ENCODE measurements at regions not wholly inside any gene's neighbourhood (a gene's known extent, or its start where the extent isn't known, plus 50 kb on each side); places are given as distances from the start of the nearest gene placed in this dataset.

GRCh38 chr4:144456196-144456595, 189.8 kb upstream of the HHIP start:
- Histone ChIP-seq H3K14ac (ENCODE audit: low read length in 2 of 2) (no peak overlapping the region), H3K27me3 (ENCODE audit: control insufficient read depth in 1 of 2, insufficient read depth in 1 of 2, low read length in 2 of 2) (no peaks in the 10 kb centered on the region), H3K36me3 (ENCODE audit: control insufficient read depth in 1 of 2, insufficient read depth in 2 of 2, low read depth in 1 of 2, low read length in 2 of 2) (no peaks in the 10 kb centered on the region), H2BK120ac (ENCODE audit: low read depth, low read length) (no peak overlapping the region), H3K4ac (ENCODE audit: low read depth in 1 of 2, low read length in 2 of 2) (no peak overlapping the region), H2BK5ac (ENCODE audit: low read depth, low read length, poor library complexity, severe bottlenecking) (no peak overlapping the region), H3K79me1 (replicated peaks; ENCODE audit: low read length, poor library complexity, severe bottlenecking) (no peaks in the 10 kb centered on the region), H4K8ac (ENCODE audit: low read length) (no peak overlapping the region), H2BK12ac (ENCODE audit: low read length in 2 of 2) (no peak overlapping the region), H3K4me3 (ENCODE audit: insufficient read depth in 1 of 2, low read depth in 1 of 2, low read length in 2 of 2) (no peak overlapping the region), H2AFZ (ENCODE audit: low read depth, low read length) (no peak overlapping the region), H3K9me3 (ENCODE audit: control insufficient read depth, low read length) (no peaks in the 10 kb centered on the region), H4K91ac (ENCODE audit: low read length) (no peak overlapping the region), H3K4me2 (ENCODE audit: low read length, poor library complexity, severe bottlenecking) (no peak overlapping the region), H3K9ac (ENCODE audit: low read length) (no peak overlapping the region), H3K27ac (ENCODE audit: low read length, poor library complexity, severe bottlenecking) (no peak overlapping the region), H3K23ac (ENCODE audit: low read length in 2 of 2) (no peak overlapping the region), H2AK5ac (ENCODE audit: low read length, severe bottlenecking) (no peak overlapping the region), H2BK15ac (ENCODE audit: low read depth, poor library complexity, severe bottlenecking) (no peak overlapping the region), H3K18ac (ENCODE audit: low read depth in 1 of 2, low read length in 2 of 2) (no peak overlapping the region), H3K4me1 (ENCODE audit: control insufficient read depth, insufficient read depth, low read depth, low read length) (no peaks in the 10 kb centered on the region)
- no peak for DNase-seq
- WGBS, result 79% methylated on average over 2 of the region's 2 CpGs

GRCh38 chr4:144461906-144462305, 184.1 kb upstream of the HHIP start:
- H3K23ac ChIP-seq (ENCODE audit: low read length in 2 of 2), result no peak overlapping the region
- H3K27ac ChIP-seq (ENCODE audit: low read length, poor library complexity, severe bottlenecking), result no peak overlapping the region
- WGBS, result 90% methylated on average over 4 of the region's 5 CpGs
- no peak overlapping the region for H2AFZ ChIP-seq (ENCODE audit: low read depth, low read length)
- DNase-seq, result no peak
- no peak overlapping the region for H3K4ac ChIP-seq (ENCODE audit: low read depth in 1 of 2, low read length in 2 of 2)
- H3K4me2 ChIP-seq (ENCODE audit: low read length, poor library complexity, severe bottlenecking), result no peak overlapping the region
- no peak overlapping the region for H2BK120ac ChIP-seq (ENCODE audit: low read depth, low read length)
- no peak overlapping the region for H4K8ac ChIP-seq (ENCODE audit: low read length)
- H4K91ac ChIP-seq (ENCODE audit: low read length), result no peak overlapping the region
- H3K18ac ChIP-seq (ENCODE audit: low read depth in 1 of 2, low read length in 2 of 2), result no peak overlapping the region
- H3K36me3 ChIP-seq (ENCODE audit: control insufficient read depth in 1 of 2, insufficient read depth in 2 of 2, low read depth in 1 of 2, low read length in 2 of 2), result no peaks in the 10 kb centered on the region
- H2BK15ac ChIP-seq (ENCODE audit: low read depth, poor library complexity, severe bottlenecking), result no peak overlapping the region
- H3K9me3 ChIP-seq (ENCODE audit: control insufficient read depth, low read length), result no peaks in the 10 kb centered on the region
- no peak overlapping the region for H2BK12ac ChIP-seq (ENCODE audit: low read length in 2 of 2)
- no peak overlapping the region for H2AK5ac ChIP-seq (ENCODE audit: low read length, severe bottlenecking)
- no peak overlapping the region for H3K14ac ChIP-seq (ENCODE audit: low read length in 2 of 2)
- H3K4me1 ChIP-seq (ENCODE audit: control insufficient read depth, insufficient read depth, low read depth, low read length), result no peaks in the 10 kb centered on the region
- no peaks in the 10 kb centered on the region for H3K27me3 ChIP-seq (ENCODE audit: control insufficient read depth in 1 of 2, insufficient read depth in 1 of 2, low read length in 2 of 2)
- H3K79me1 ChIP-seq (replicated peaks; ENCODE audit: low read length, poor library complexity, severe bottlenecking), result no peaks in the 10 kb centered on the region
- H2BK5ac ChIP-seq (ENCODE audit: low read depth, low read length, poor library complexity, severe bottlenecking), result no peak overlapping the region
- no peak overlapping the region for H3K9ac ChIP-seq (ENCODE audit: low read length)
- H3K4me3 ChIP-seq (ENCODE audit: insufficient read depth in 1 of 2, low read depth in 1 of 2, low read length in 2 of 2), result no peak overlapping the region

GRCh38 chr4:144463236-144463635, 182.7 kb upstream of the HHIP start:
- no peak overlapping the region for H2BK5ac ChIP-seq (ENCODE audit: low read depth, low read length, poor library complexity, severe bottlenecking)
- H3K18ac ChIP-seq (ENCODE audit: low read depth in 1 of 2, low read length in 2 of 2), result no peak overlapping the region
- no peaks in the 10 kb centered on the region for H3K36me3 ChIP-seq (ENCODE audit: control insufficient read depth in 1 of 2, insufficient read depth in 2 of 2, low read depth in 1 of 2, low read length in 2 of 2)
- no peak overlapping the region for H3K27ac ChIP-seq (ENCODE audit: low read length, poor library complexity, severe bottlenecking)
- H3K9ac ChIP-seq (ENCODE audit: low read length), result no peak overlapping the region
- no peak overlapping the region for H2BK12ac ChIP-seq (ENCODE audit: low read length in 2 of 2)
- H3K23ac ChIP-seq (ENCODE audit: low read length in 2 of 2), result no peak overlapping the region
- no peaks in the 10 kb centered on the region for H3K4me1 ChIP-seq (ENCODE audit: control insufficient read depth, insufficient read depth, low read depth, low read length)
- H3K27me3 ChIP-seq (ENCODE audit: control insufficient read depth in 1 of 2, insufficient read depth in 1 of 2, low read length in 2 of 2), result no peaks in the 10 kb centered on the region
- H3K9me3 ChIP-seq (ENCODE audit: control insufficient read depth, low read length), result no peaks in the 10 kb centered on the region
- DNase-seq, result no peak
- no peaks in the 10 kb centered on the region for H3K79me1 ChIP-seq (replicated peaks; ENCODE audit: low read length, poor library complexity, severe bottlenecking)
- no peak overlapping the region for H2AFZ ChIP-seq (ENCODE audit: low read depth, low read length)
- no peak overlapping the region for H3K4me2 ChIP-seq (ENCODE audit: low read length, poor library complexity, severe bottlenecking)
- H3K14ac ChIP-seq (ENCODE audit: low read length in 2 of 2), result no peak overlapping the region
- no peak overlapping the region for H3K4ac ChIP-seq (ENCODE audit: low read depth in 1 of 2, low read length in 2 of 2)
- no peak overlapping the region for H2BK120ac ChIP-seq (ENCODE audit: low read depth, low read length)
- H2AK5ac ChIP-seq (ENCODE audit: low read length, severe bottlenecking), result no peak overlapping the region
- H3K4me3 ChIP-seq (ENCODE audit: insufficient read depth in 1 of 2, low read depth in 1 of 2, low read length in 2 of 2), result no peak overlapping the region
- H4K91ac ChIP-seq (ENCODE audit: low read length), result no peak overlapping the region
- no peak overlapping the region for H2BK15ac ChIP-seq (ENCODE audit: low read depth, poor library complexity, severe bottlenecking)
- no peak overlapping the region for H4K8ac ChIP-seq (ENCODE audit: low read length)
- 40% methylated on average over 1 of the region's 1 CpG for WGBS

- no peaks in the 10 kb centered on the region for H3K9me3 ChIP-seq (ENCODE audit: control insufficient read depth, low read length)
- no peak overlapping the region for H3K23ac ChIP-seq (ENCODE audit: low read length in 2 of 2)
- H3K4me1 ChIP-seq (ENCODE audit: control insufficient read depth, insufficient read depth, low read depth, low read length), result no peaks in the 10 kb centered on the region
- no peak overlapping the region for H4K91ac ChIP-seq (ENCODE audit: low read length)
- no peak overlapping the region for H2AFZ ChIP-seq (ENCODE audit: low read depth, low read length)
- DNase-seq, result no peak
- H3K9ac ChIP-seq (ENCODE audit: low read length), result no peak overlapping the region
- no peaks in the 10 kb centered on the region for H3K27me3 ChIP-seq (ENCODE audit: control insufficient read depth in 1 of 2, insufficient read depth in 1 of 2, low read length in 2 of 2)
- no peak overlapping the region for H3K27ac ChIP-seq (ENCODE audit: low read length, poor library complexity, severe bottlenecking)
- H3K36me3 ChIP-seq (ENCODE audit: control insufficient read depth in 1 of 2, insufficient read depth in 2 of 2, low read depth in 1 of 2, low read length in 2 of 2), result no peaks in the 10 kb centered on the region
- no peak overlapping the region for H3K14ac ChIP-seq (ENCODE audit: low read length in 2 of 2)
- H2BK15ac ChIP-seq (ENCODE audit: low read depth, poor library complexity, severe bottlenecking), result no peak overlapping the region
- no peak overlapping the region for H2AK5ac ChIP-seq (ENCODE audit: low read length, severe bottlenecking)
- no peak overlapping the region for H2BK5ac ChIP-seq (ENCODE audit: low read depth, low read length, poor library complexity, severe bottlenecking)
- no peak overlapping the region for H3K4ac ChIP-seq (ENCODE audit: low read depth in 1 of 2, low read length in 2 of 2)
- H4K8ac ChIP-seq (ENCODE audit: low read length), result no peak overlapping the region
- no peaks in the 10 kb centered on the region for H3K79me1 ChIP-seq (replicated peaks; ENCODE audit: low read length, poor library complexity, severe bottlenecking)
- no peak overlapping the region for H2BK12ac ChIP-seq (ENCODE audit: low read length in 2 of 2)
- H3K4me3 ChIP-seq (ENCODE audit: insufficient read depth in 1 of 2, low read depth in 1 of 2, low read length in 2 of 2), result no peak overlapping the region
- H2BK120ac ChIP-seq (ENCODE audit: low read depth, low read length), result no peak overlapping the region
- 100% methylated on average over 1 of the region's 7 CpGs for WGBS
- no peak overlapping the region for H3K18ac ChIP-seq (ENCODE audit: low read depth in 1 of 2, low read length in 2 of 2)
- no peak overlapping the region for H3K4me2 ChIP-seq (ENCODE audit: low read length, poor library complexity, severe bottlenecking)
Measured at GRCh38 chr4:144463896-144464295, 182.1 kb upstream of the HHIP start.

Data from mesenchymal stem cell (in vitro differentiated cells and primary cell).